AG04449 (cell line): ENCODE measurements at regions not wholly inside any gene's neighbourhood (a gene's known extent, or its start where the extent isn't known, plus 50 kb on each side); places are given as distances from the start of the nearest gene placed in this dataset.
A peak's percentile ranks its signal among the peaks of the same experiment; 100 is the strongest.

Experiments
- CTCF ChIA-PET: fragments of 350-600 bp; formaldehyde crosslinking; extraction: SDS; loops from one replicate; lab custom pipeline; 2021; ENCODE audit warnings: antibody characterized with exemption; lab: Yijun Ruan, JAX
- POLR2A ChIA-PET: fragments of 400-600, 350-600 bp; formaldehyde crosslinking; extraction: SDS; loops from one replicate; lab custom pipeline; 2020; ENCODE audit warnings: antibody characterized with exemption, inconsistent platforms; lab: Yijun Ruan, JAX
- DNase-seq: peaks from one replicate; pipeline ENCODE4 v3.0.0-alpha.2; 2010; ENCODE audit warnings: low read depth, low spot score
- H3K4me3 ChIP-seq: 2 replicates; pipeline ENCODE4 v1.5.1; 2011; ENCODE audit warnings: low read depth, mild to moderate bottlenecking, control low read depth, low read length
- TF ChIP-seq, protein P1 (sequence below): IDR thresholded peaks from one replicate; pipeline ENCODE4 v1.5.1; 2011; ENCODE audit warnings: mild to moderate bottlenecking, moderate library complexity, low read length, control low read depth, inconsistent platforms; ENCODE audit not compliant: insufficient read depth; ENCODE audit errors: missing control alignments

DNA sequence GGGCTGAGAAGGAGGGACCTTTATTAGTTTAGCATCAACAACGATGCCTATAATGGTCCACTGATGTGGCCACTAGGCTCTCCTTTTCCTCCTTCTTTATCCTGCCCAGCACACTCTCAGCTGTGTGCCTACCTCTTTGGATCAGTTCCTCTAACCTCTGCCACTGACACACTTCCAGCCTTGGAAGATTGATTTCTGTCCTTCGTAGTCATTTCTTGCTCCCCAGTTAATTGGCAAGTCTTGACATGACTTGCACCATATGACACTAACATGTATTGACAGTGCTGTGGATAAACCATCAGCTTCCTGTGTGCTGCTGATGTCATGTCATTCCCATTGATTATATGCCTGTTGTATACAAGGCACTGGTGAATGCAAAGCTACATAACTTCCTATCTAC lies 90.2 kb upstream of the PLEKHG7 start:
- POLR2A ChIA-PET: no interaction called here
- no peak overlapping the region for H3K4me3 ChIP-seq
- CTCF ChIA-PET: interaction anchor here (5.6 kb wide), 1 partner anchor 1230 kb away, joined by 49 read pairs; no protein-coding TSS in a partner anchor
- TF ChIP-seq, protein P1, sequence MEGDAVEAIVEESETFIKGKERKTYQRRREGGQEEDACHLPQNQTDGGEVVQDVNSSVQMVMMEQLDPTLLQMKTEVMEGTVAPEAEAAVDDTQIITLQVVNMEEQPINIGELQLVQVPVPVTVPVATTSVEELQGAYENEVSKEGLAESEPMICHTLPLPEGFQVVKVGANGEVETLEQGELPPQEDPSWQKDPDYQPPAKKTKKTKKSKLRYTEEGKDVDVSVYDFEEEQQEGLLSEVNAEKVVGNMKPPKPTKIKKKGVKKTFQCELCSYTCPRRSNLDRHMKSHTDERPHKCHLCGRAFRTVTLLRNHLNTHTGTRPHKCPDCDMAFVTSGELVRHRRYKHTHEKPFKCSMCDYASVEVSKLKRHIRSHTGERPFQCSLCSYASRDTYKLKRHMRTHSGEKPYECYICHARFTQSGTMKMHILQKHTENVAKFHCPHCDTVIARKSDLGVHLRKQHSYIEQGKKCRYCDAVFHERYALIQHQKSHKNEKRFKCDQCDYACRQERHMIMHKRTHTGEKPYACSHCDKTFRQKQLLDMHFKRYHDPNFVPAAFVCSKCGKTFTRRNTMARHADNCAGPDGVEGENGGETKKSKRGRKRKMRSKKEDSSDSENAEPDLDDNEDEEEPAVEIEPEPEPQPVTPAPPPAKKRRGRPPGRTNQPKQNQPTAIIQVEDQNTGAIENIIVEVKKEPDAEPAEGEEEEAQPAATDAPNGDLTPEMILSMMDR: no peak
- no peak for DNase-seq

DNA sequence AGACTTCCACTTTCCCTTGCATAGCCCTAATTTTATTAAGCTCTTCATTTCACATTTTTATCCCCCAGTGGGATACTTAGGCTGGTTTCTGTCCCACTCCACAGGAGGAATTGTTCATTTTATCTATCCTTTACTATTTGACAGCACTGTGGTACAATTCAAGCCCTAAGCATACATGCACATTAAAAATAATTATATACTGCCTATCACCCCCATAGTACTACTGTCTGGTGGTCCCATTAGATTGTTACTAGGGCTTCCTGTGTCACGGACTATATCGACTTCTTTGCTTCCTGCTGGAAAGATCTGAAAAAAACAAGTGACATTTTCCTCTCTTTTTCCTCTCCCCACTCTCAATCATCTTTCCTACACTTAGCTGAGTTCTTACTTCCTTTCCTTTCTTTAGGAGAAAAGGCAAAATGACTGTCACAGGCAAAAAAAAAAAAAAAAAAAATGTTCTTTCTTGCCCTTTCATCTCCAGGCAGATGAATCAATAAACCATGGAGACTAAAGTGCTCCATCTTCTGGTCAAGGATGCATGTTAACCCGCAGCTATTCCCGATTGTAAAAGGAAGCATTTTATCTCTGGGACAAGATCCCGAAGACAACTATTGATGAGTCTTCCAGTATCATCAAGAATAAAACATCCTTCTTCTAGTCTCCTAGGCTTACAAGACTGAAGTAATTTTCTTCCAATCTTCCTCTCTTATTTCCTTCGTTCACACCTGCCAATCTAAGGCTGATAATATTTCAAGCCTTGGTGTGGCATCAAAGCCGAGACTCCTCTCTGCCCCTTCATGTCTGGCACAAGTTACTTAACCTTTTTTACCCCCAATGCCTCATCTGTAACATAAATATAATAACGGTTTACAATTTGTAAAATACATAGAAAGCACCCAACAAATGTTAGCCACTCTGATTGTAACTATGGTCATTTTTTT lies 94.4 kb upstream of the PLEKHG7 start:
- H3K4me3 ChIP-seq: no peak overlapping the region
- TF ChIP-seq, protein P1: peak; percentile 51
- CTCF ChIA-PET: interaction anchor here (0.6 to 5.6 kb wide), 16 partner anchors 8 to 1226 kb away, joined by 3 to 49 read pairs (median 4); partner anchors contain the start of gene BTG1
- DNase-seq: no peak
- POLR2A ChIA-PET: interaction anchor here (0.7 to 2.4 kb wide), 2 partner anchors 12 to 462 kb away, joined by 3 to 7 read pairs; partner anchors contain the start of gene BTG1

DNA sequence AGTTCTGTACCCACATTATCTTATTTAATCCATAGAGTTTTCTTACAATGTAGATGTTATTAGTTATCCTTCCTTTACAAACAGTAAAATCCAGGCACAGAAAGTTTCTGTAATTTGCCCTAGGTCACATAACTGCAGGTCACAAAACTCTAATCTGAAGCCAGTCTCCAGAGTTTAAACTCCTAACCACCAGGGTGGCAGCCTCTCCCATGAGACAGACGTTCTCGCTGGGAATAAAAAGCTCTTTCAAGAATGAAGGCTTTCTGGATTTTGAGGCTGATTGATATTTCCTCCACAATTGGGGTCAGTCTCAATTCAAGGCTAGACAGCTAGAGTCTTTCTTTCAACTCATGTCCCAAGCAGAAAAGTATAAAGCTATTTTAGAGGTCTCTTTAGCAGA lies 95.8 kb upstream of the PLEKHG7 start:
- CTCF ChIA-PET: interaction anchor here (2.7 to 4.2 kb wide), 3 partner anchors 9 to 1225 kb away, joined by 13 to 24 read pairs (median 20); no protein-coding TSS in a partner anchor
- no peak for DNase-seq
- TF ChIP-seq, protein P1: no peak
- POLR2A ChIA-PET: no interaction called here
- H3K4me3 ChIP-seq: no peak overlapping the region

DNA sequence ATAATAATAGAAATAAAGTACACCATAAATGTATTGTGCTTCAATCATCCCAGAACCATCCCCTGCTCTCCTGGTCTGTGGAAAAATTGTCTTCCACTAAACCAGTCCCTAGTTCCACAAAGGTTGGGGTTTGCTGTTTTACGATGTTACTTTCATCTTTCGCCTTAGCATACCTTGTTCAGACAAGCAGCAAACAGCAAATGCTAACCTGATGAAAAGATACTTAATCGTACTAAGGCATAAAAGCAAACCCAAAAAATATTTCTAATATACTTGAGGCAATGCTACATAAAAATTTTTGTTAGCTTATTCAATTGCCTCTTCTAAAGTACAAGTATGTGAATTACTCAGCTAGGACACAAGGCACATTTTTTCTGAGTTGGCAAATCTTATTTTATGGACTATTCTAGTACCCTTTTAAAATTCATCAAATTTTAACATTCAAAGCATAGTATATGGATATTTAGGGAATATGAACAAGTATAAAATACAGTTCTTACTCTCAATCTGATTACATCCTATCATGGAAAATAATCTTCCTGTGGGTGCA lies 97.1 kb upstream of the PLEKHG7 start:
- H3K4me3 ChIP-seq: no peak overlapping the region
- TF ChIP-seq, protein P1: no peak
- CTCF ChIA-PET: interaction anchor here (3.3 to 4.2 kb wide), 2 partner anchors 8 to 1224 kb away, joined by 20 to 24 read pairs; no protein-coding TSS in a partner anchor
- DNase-seq: no peak
- POLR2A ChIA-PET: interaction anchor here (1.0 to 1.1 kb wide), 2 partner anchors 12 to 460 kb away, joined by 3 to 6 read pairs; partner anchors contain the start of gene BTG1

DNA sequence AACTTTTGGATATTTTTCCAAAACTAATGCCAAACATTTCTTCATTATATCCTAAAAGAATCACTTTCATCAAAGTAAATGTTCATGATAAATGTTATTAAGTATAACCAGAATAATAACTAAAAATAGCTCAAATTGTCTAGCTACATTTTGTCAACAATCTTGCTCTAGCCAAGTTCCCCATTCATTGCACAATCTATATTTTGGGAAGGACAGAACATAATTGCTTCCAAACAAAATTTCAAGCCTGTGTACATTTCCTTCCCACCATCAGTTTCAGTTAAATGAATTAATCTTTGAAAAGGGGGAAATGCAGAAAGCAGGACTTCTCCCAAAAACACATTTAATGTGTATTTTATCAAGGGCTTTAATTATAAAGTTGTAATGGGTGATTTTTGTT lies 98.0 kb upstream of the PLEKHG7 start:
- POLR2A ChIA-PET: no interaction called here
- no peak for DNase-seq
- no peak overlapping the region for H3K4me3 ChIP-seq
- CTCF ChIA-PET: interaction anchor here (1.1 to 3.3 kb wide), 3 partner anchors 11 to 1223 kb away, joined by 3 to 20 read pairs (median 3); no protein-coding TSS in a partner anchor
- TF ChIP-seq, protein P1: no peak
